ENCODE measurements at regions not wholly inside any gene's neighbourhood (a gene's known extent, or its start where the extent isn't known, plus 50 kb on each side); places are given as distances from the start of the nearest gene placed in this dataset.

- no peak overlapping the region for H3K27ac ChIP-seq
- TF ChIP-seq CTCF (conservative IDR thresholded peaks at IDR 0.05), result no peak
Measured at GRCh38 chr18:73728657-73729056, 419.0 kb downstream of the FBXO15 start.

- H3K27ac ChIP-seq, result no peak overlapping the region
- TF ChIP-seq CTCF (conservative IDR thresholded peaks at IDR 0.05), result no peak
Measured at GRCh38 chr18:73724958-73725357, 422.7 kb downstream of the FBXO15 start.

GRCh38 chr18:73719611-73720010 is 428.0 kb downstream of the FBXO15 start:
- no peak overlapping the region for H3K27ac ChIP-seq
- no peak for TF ChIP-seq CTCF (conservative IDR thresholded peaks at IDR 0.05)

- H3K27ac ChIP-seq, result no peak overlapping the region
- no peak for TF ChIP-seq CTCF (conservative IDR thresholded peaks at IDR 0.05)
Measured at GRCh38 chr18:73717570-73717969, 430.1 kb downstream of the FBXO15 start.

- TF ChIP-seq CTCF (conservative IDR thresholded peaks at IDR 0.05), result no peak
- no peak overlapping the region for H3K27ac ChIP-seq
Measured at GRCh38 chr18:73715210-73715670, 432.4 kb downstream of the FBXO15 start.

- no peak for TF ChIP-seq CTCF (conservative IDR thresholded peaks at IDR 0.05)
- no peak overlapping the region for H3K27ac ChIP-seq
Measured at GRCh38 chr18:73714466-73714865, 433.2 kb downstream of the FBXO15 start.

GRCh38 chr18:73711256-73711655 is 436.4 kb downstream of the FBXO15 start:
- H3K27ac ChIP-seq, result no peak overlapping the region; the same call in 1 of the 2 replicates
- TF ChIP-seq CTCF (conservative IDR thresholded peaks at IDR 0.05), result no peak

- TF ChIP-seq CTCF (conservative IDR thresholded peaks at IDR 0.05), result no peak
- H3K27ac ChIP-seq, result no peak overlapping the region
Measured at GRCh38 chr18:73708591-73708990, 439.0 kb downstream of the FBXO15 start.
